Non-pigmented ciliary epithelial cell (primary cell): ENCODE measurements at regions not wholly inside any gene's neighbourhood (a gene's known extent, or its start where the extent isn't known, plus 50 kb on each side); places are given as distances from the start of the nearest gene placed in this dataset.

Source experiments
- DNase-seq: peaks from one replicate; pipeline ENCODE4 v3.0.0-alpha.2; 2010; ENCODE audit warnings: low read depth

DNA sequence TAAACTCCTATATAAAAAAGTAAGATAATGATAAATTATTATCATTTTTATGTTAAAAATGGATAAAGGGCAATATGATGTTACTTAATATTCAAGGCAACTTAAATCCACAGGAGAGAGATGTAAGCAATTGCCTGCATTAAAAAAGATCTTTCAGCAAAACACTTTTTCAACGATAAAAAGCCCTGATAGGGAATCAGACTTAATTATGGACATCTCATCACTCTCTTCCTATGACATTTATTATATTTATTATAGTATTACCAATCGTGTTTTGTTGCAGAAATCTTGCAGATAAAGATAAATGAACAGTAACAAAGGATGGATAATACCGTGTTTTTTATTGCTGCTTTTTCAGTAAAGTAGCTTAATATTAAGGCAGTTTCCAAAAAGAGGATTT is 178.5 kb downstream of the SH2D1A start:
- no peak for DNase-seq

- no peak for DNase-seq
These were observed 183.4 kb downstream of the SH2D1A start for GRCh38 chrX:124529786-124530185.

DNA sequence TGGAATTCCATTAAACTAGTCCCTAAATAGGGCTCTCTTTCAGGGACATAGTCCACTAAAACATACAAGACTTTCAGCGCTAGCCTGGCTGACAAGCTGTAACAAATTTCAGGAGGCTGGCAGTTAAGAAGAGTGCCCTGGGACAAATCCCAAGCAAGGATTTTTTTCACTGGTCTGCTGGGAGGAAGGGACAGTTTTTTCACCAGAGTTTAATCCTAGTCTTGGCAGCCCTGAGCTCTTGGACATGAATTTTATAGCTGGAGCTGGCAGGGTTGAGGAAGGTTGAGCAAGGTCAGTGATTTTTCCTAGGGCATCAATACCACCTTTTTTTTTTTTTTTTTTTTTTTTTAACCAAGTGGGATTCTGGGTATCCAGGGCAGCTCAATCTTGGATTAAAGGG is 184.4 kb downstream of the SH2D1A start:
- DNase-seq = no peak

- no peak for DNase-seq
These were observed 188.2 kb downstream of the SH2D1A start for GRCh38 chrX:124534536-124534935.

DNA sequence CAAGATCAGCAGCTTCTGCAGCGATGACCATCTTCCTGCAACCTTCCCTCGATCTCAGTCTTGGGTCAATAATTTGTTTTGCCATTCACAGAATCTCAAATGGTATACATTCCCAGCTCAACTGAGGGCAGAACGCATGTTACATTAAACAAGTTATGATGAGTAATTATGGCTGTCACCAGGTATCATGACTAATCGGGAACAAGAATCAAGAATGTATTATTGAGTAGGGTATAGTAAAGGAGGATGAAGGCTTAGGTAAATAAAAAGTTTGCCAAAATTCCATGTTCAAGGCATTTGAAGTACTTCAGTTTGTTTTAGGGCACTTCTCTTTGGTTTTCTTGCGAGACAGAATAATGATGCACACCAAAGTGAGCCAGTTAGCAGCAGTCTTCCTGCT is 194.1 kb downstream of the SH2D1A start:
- DNase-seq = no peak

DNA sequence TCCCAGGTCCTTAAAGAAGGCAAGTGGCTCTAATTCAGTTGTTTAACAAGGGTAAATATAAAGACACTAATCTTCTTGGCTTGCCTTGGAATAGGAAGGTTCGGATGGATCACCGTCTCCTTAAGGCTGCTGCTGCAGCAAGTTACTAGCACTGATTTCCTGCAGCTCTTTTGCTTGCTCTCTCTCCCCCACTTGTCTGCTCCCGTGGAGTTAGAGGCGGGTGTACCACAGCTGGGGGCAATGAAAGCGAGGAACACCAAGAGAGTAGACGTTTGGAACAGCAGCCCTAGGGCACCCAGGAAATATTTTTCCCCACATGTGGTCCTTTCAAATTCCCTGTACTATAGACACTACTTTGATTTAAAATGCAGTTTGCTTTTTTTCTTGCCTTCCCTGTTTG is 202.2 kb downstream of the SH2D1A start:
- no peak for DNase-seq

GRCh38 chrX:124555036-124555595 is 208.8 kb downstream of the SH2D1A start:
- peak; percentile 5 for DNase-seq

- no peak for DNase-seq
These were observed 211.6 kb downstream of the SH2D1A start for GRCh38 chrX:124557976-124558375.

DNA sequence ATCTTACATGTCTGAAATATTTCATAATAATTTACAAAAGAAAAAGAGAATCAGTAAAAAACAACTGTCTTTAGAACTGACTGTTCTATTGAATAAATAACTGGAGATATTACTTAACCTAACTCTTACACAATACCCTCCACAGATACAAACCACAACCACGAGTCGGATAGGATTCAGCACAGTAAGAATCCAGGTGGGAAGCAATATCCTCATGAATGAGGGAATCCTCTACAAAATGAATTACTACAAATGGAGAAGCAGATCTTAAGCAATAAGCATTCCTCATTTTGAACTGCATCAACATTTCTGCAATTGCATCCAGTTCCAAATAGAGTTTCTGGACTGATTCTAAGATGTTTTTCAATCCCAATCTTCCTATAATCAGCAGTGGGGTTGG is 227.1 kb downstream of the SH2D1A start:
- DNase-seq = no peak

DNA sequence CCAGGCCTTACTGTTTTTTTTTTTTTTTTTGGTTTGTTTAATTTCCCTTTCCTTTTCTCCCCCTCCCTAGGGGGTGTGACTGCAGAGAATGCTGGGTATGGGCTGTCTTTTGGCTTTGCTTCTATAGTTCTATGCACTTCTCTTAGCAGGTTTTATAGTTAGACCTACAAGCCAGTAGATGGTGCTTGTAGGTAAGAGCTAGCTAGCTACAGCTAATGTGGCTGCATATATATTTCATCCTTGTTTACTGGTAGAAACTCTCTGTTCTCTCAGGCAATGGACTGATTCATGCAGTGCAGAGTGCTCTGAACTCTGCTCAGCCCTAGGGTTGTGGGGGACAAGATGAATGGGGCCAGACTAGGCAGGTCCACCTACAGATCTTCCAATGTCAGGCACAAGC is 246.4 kb downstream of the SH2D1A start:
- no peak for DNase-seq

- no peak for DNase-seq
These were observed 247.8 kb downstream of the SH2D1A start for GRCh38 chrX:124594017-124594651.

DNA sequence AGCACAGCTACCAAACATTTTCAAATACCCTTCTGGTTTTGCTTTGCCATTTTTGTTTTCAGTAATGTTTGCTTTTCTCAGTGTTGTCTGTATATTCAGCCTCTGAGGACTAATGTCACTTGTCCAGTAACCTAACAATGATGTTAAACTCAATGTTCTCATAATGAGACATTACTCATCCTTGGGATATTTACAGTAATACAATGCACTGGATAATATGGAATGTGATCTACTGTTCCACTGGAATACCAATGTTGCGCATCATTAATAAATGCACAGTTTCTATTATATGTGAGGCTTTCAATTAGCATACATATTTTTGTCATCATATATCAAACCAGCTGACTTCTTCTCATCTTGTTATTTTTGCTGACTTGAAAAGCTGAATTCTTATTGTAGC is 259.1 kb downstream of the SH2D1A start:
- DNase-seq = no peak

GRCh38 chrX:124606724-124607123 is 260.4 kb downstream of the SH2D1A start:
- no peak for DNase-seq

DNA sequence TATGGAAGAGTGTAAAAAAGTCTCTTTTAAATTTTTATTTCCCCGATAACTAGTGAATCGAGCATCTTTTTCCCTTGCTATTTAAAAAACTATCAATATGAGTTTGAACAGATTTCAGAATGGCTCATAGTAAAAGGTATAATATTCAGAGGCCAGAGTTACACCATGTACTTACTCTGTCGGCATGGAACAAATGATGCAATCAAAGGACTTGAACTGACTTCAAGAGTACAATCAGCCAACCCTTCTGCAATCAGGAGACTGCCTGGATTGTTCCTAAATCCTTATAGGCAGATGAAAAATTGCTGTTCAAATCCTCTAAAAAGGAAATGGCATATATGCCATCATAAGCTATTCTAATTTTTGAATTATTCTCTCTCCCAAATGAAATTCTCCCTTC is 273.3 kb downstream of the SH2D1A start:
- no peak for DNase-seq

GRCh38 chrX:124634363-124634762 is 288.0 kb downstream of the SH2D1A start:
- DNase-seq = no peak

DNA sequence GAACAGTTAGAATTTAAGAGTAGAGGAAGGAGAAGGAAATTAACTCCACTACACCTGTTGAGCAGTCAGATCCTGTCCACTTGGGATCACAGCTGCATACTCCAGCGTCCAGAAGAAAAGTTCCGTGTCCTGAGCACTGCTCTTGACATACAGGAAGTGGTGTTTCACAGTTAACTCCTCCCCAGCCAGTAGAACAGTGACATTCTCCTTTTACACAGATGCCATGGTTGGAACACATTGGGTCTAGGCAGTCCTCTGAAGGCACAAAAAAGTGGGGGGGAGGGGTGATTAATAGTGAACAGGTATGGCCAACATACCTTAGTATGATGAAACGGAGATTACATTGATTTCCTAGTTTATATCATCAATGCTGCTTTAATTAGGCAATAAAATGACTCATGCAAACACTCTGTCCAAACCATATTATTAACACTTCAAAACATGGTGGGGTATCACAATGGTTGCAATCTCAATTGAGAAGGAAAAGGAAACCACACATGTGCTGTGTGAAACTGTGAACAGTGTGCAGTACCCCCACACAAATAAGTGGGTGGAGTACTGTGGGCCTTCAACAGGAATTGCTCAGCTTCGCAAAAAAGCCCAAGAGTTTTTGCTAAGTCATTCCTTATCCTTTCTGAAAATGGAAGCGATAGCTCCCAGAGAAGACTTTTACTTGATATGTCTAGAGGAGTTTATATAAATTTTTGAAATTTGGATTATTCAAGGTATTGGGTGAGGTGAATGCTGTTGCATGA is 295.6 kb downstream of the SH2D1A start:
- no peak for DNase-seq

DNA sequence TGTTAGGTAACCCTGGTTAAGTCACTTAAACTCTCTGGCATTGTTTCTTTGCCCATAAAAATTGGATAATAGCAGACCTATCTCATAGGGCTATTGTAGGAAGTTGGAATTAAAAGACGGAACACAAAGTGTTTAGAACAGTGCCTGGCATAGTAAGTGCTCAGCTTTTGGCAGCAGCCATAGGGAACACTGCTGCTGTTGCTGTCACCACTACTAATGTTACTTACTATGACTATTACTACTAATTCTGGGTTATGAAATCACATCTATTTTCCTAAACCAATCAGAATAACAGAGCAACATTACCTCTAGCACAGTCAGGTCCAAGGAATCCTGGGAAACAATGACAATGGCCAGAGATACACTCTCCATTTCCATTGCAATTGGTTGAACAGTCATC is 300.0 kb downstream of the SH2D1A start:
- DNase-seq = no peak

GRCh38 chrX:124651031-124651430 is 304.7 kb downstream of the SH2D1A start:
- DNase-seq = no peak

DNA sequence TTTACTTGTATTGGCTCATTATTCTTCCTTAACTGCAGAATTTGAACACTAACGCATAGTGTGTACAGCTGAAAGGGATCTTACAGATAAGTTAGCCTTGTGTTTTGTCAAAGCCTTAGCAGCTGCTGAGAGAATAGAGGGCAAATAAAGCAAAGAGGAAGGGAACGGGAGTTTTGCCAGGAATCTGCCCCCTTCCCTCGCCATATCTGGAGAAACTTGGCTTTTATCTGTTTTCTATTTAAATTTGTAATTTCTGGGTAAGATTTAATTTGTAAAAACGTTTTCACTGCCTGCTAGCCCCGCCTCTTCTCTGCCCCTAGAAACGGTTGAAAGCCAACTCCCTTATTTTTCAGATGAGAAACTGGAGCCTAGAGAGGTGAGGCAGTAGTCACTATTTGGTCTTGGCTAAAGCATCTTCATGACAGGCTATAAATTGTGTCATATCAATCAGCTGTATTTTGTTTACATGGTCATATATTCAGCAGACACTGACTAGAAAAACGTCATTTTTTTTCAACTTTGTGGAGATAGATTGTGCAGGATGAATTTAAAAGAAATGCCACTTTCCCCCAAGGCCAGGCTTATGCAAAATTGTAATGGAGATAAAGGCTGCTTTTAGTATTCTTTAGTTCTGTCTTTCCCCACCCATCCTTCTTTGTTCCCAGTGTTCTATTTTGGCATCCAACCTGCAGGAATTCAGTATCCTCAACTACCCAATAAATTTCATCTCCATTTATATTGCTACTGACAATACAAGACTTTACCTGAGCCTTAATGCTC is 319.4 kb downstream of the SH2D1A start:
- DNase-seq = no peak

DNA sequence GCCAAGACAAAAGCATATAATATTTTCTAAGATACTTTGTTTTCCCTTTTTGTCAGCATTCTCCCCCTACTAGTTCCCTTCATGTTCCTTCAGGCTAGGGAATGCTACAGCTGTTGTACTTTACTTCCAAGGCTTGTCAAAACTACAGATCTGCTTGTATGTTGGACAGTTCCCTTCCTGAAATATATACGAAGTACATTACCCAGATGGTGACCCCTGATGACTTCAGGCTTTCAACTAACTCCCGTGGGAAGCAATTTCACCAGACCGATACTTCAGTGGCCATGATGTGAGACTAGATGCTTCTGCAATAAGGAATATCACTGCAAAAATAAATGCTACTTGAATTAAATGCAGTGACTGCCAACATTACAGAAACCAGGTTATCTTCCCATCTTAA is 332.8 kb downstream of the SH2D1A start:
- DNase-seq = no peak

DNA sequence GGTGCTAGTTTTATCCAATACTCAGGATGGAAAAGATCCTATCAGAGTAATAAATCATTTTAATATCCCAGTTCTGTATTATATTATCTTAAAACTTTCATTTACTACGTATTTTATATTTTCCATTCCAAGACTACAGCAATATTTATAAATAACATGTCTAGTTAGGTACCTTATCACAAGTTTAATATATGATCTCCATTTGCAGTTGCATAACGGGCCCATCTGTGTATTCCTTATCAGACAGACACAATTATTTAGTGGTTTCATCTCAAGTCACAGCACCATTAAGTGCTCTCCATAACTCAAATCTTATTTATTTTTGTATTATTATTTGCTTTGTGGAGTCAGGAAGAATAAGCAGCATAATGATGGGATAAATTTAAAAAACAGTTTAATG is 333.9 kb downstream of the SH2D1A start:
- DNase-seq = no peak

- no peak for DNase-seq
These were observed 344.1 kb downstream of the SH2D1A start for GRCh38 chrX:124690495-124690894.

DNA sequence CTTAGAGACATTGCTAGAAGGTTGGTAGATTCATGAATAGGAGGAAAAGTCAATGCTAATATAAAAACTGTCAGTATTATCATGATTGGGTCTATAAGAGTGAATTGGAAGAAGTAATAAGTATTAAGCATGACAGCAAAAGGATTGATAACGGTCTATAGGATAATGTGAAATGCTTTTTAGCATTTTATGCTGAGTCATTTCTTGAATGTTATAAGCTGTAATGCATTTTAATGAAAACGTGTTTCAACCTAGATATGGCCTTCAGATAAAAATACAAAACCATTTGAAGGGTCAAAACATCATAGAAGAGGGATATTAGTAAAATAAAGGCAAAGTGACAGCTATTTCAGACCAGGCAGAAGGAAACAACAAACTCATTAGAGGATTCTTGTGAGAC is 353.5 kb downstream of the SH2D1A start:
- no peak for DNase-seq
